PC-3 (cell line): ENCODE measurements at regions not wholly inside any gene's neighbourhood (a gene's known extent, or its start where the extent isn't known, plus 50 kb on each side); places are given as distances from the start of the nearest gene placed in this dataset.

Experiments
- CTCF ChIP-seq: fragments of 300-600 bp; sonication (generic); conservative IDR thresholded peaks from 2 replicates; pipeline ENCODE4 v1.5.1; 2017; ENCODE audit warnings: antibody characterized with exemption, low read depth, mild to moderate bottlenecking, low read length
- EZH2 ChIP-seq: fragments of 300-600 bp; sonication (generic); IDR thresholded peaks from one replicate; pipeline ENCODE4 v1.6.1; 2017; ENCODE audit warnings: antibody characterized with exemption, mild to moderate bottlenecking, low read length; ENCODE audit not compliant: unreplicated experiment
- EZH2phosphoT487 ChIP-seq: fragments of 300-600 bp; sonication (generic); IDR thresholded peaks from 2 replicates; pipeline ENCODE4 v1.6.1; 2018; ENCODE audit warnings: mild to moderate bottlenecking, antibody characterized with exemption, low read length, borderline replicate concordance

- TF ChIP-seq CTCF (no peak), EZH2 (no peak), EZH2phosphoT487 (no peak)
Measured at GRCh38 chr4:29005838-29006237, 1714.3 kb upstream of the PCDH7 start.
